ENCODE measurements at regions not wholly inside any gene's neighbourhood (a gene's known extent, or its start where the extent isn't known, plus 50 kb on each side); places are given as distances from the start of the nearest gene placed in this dataset.

DNA sequence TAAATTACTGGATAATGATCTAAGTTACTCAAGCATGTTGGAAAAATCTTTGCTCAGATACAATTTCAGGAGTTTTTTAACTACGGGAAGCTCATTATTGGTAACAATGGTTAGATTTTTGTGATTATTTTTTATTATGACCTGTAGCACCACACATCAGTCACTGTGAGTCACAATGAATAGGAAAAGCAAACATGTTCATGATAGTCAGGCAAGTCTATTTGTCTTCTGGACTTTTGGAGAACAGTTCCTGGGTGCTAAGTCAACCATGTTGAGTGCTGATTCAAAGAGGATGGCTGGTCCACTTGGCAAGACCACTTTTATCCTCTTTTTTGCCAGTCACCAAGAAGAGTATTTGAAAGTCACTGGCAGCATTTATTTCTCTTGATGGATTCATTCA is 403.2 kb downstream of the KIF4B start:
- Mint-ChIP-seq H3K36me3 (ENCODE audit: low read depth) (no peaks in the 10 kb centered on the region), H3K4me1 (no peaks in the 10 kb centered on the region), H3K27me3 (no peaks in the 10 kb centered on the region), H3K9me3 (peaks cover 5% of the 10 kb centered on the region), H3K27ac (no peak overlapping the region), H3K4me3 (no peak overlapping the region)
- DNase-seq (no peak), ATAC-seq (no peak)

DNA sequence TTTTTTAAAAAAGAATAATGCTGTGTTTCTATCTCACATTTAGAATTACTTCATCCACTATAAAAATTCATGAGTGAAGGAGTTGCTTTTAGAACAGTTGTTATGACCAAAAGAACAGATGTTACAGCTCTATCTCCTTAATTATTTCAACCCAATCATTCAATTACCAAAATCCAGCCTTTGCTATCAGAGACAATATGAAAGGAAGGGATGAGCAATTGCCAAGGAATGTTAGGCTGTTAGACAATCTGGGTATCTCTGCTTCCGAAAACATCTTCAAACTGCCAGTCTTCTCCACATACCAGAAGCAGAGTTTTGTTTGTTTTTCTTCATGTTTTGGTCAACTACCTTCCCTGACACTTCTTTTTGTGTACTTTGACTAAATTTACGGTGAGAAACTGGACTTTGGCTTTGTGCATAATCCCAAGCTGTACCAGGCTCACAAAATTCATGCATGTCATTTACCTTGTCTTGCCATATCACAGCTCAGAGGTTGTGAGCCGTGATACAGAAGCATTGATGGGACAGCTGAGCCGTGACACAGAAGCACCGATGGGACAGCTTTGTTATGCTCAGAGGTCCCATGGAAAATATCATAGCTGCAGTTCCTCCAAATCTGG is 405.5 kb downstream of the KIF4B start:
- ATAC-seq: no peak
- Mint-ChIP-seq H3K4me1 (no peaks in the 10 kb centered on the region), H3K4me3 (no peak overlapping the region), H3K36me3 (ENCODE audit: low read depth) (no peaks in the 10 kb centered on the region), H3K9me3 (no peaks in the 10 kb centered on the region), H3K27ac (no peak overlapping the region), H3K27me3 (no peaks in the 10 kb centered on the region)
- DNase-seq: no peak

DNA sequence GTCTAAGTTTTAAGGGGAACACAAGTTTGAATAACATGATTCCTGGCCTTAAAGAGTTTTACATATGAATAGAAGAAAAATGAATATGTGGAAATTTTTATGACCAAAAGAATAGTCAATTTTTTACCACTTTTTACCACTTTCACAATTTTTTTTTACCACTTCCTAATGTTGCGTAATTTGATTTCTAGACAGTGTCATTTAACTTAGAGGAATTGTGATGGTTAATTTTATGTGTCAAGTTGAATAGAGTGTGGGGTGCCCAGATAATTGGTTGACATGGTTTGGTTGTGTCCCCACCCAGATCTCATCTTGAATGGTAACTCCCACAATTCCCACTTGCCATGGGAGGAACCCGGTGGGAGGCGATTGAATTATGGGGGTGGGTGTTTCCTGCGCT is 416.6 kb downstream of the KIF4B start:
- no peak overlapping the region for H3K4me3 Mint-ChIP-seq
- no peaks in the 10 kb centered on the region for H3K4me1 Mint-ChIP-seq
- H3K36me3 Mint-ChIP-seq (ENCODE audit: low read depth): no peaks in the 10 kb centered on the region
- ATAC-seq (no peak), DNase-seq (no peak)
- no peak overlapping the region for H3K27ac Mint-ChIP-seq
- no peaks in the 10 kb centered on the region for H3K27me3 Mint-ChIP-seq
- H3K9me3 Mint-ChIP-seq: peaks cover 18% of the 10 kb centered on the region

DNA sequence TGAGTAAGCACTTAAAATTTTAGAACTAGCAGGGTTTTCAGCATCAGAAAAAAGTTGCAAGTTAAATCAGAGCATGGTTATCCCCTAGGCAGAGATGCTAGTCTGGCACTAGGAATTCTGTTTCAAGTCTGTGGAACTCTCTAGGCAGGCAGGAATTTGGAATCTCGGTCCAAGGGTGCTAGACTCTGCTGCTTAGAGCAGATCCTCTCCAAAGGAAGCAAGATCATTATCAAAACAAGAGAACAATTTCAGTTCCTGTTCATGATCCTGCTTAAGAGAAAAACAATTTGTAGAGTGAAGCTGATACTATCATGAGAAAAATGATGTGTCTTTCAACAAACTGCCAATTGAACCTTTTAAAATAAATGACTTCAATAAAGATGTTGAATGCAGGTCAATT is 420.7 kb downstream of the KIF4B start:
- H3K27me3 Mint-ChIP-seq: no peaks in the 10 kb centered on the region
- no peak overlapping the region for H3K4me3 Mint-ChIP-seq
- H3K27ac Mint-ChIP-seq: no peak overlapping the region
- no peaks in the 10 kb centered on the region for H3K4me1 Mint-ChIP-seq
- no peak for ATAC-seq
- peaks cover 13% of the 10 kb centered on the region for H3K9me3 Mint-ChIP-seq
- no peaks in the 10 kb centered on the region for H3K36me3 Mint-ChIP-seq (ENCODE audit: low read depth)
- DNase-seq: no peak

DNA sequence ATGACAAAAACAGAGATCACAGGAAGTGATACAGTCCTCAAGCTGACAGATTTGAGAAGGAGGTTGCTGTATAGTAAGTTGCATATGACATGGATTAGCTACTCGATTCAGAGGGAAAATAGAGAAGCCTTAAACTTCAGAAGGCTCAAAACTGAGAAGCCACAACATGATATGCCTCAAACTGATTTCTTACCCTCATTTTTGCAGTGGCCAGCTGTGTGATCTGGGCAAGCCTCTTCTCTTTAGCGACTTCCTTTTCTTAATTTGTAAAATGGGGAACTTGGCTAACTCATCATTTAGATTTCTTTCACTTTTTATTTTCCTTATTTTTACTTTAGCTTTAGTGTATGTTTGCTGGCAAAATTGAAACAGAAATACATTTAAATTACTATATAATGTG is 421.1 kb downstream of the KIF4B start:
- no peaks in the 10 kb centered on the region for H3K36me3 Mint-ChIP-seq (ENCODE audit: low read depth)
- no peak for DNase-seq
- peaks cover 13% of the 10 kb centered on the region for H3K9me3 Mint-ChIP-seq
- no peaks in the 10 kb centered on the region for H3K27me3 Mint-ChIP-seq
- H3K4me1 Mint-ChIP-seq: no peaks in the 10 kb centered on the region
- no peak for ATAC-seq
- H3K4me3 Mint-ChIP-seq: no peak overlapping the region
- H3K27ac Mint-ChIP-seq: no peak overlapping the region

DNA sequence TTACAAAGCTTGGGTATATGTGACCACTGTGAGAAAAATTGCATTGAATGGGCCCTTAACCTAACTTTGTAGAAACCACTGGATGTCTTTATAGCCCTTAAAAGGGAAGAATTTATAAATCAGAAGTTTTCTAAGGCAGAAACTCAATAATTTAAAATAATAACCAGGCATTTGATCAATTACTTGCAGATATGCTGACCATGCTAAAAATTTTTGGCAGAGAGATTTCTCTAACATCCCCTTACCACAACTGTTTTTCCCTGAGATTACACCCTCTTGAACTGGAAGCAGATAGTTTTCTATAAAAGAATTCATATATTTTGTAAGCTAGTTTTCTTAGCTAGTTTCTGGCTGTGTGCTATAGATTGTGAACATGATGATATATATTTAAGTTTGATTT is 428.3 kb downstream of the KIF4B start:
- no peaks in the 10 kb centered on the region for H3K4me1 Mint-ChIP-seq

DNA sequence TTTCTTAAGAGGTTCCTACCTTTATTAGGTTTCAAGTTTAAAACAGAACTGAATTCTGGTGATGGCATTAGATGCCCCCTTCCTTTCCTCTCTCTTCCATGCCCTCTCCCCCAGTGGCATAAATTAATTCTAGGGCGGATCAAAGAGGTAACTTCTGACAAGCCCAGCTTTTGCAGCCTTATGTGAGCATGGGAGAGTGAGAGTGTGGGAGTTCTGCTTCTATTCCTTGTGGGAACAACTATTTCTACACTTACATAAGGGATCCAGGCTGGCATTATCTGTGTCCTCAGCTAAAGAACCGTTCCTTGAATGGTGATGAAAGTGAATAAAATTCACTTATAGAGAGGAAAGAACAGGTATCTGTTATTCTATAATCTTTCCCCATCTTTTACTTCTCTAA is 437.6 kb downstream of the KIF4B start:
- Mint-ChIP-seq H3K4me3 (no peak overlapping the region), H3K27ac (no peak overlapping the region), H3K4me1 (no peaks in the 10 kb centered on the region), H3K36me3 (ENCODE audit: low read depth) (no peaks in the 10 kb centered on the region), H3K27me3 (no peaks in the 10 kb centered on the region), H3K9me3 (peaks cover 8% of the 10 kb centered on the region)
- ATAC-seq: no peak
- DNase-seq: no peak

More for the DNA sequence above, 428.3 kb downstream of the KIF4B start:
- Mint-ChIP-seq H3K27me3 (no peaks in the 10 kb centered on the region), H3K9me3 (peaks cover 5% of the 10 kb centered on the region), H3K4me3 (no peak overlapping the region), H3K36me3 (ENCODE audit: low read depth) (no peaks in the 10 kb centered on the region), H3K27ac (no peak overlapping the region)
- ATAC-seq (no peak), DNase-seq (no peak)

DNA sequence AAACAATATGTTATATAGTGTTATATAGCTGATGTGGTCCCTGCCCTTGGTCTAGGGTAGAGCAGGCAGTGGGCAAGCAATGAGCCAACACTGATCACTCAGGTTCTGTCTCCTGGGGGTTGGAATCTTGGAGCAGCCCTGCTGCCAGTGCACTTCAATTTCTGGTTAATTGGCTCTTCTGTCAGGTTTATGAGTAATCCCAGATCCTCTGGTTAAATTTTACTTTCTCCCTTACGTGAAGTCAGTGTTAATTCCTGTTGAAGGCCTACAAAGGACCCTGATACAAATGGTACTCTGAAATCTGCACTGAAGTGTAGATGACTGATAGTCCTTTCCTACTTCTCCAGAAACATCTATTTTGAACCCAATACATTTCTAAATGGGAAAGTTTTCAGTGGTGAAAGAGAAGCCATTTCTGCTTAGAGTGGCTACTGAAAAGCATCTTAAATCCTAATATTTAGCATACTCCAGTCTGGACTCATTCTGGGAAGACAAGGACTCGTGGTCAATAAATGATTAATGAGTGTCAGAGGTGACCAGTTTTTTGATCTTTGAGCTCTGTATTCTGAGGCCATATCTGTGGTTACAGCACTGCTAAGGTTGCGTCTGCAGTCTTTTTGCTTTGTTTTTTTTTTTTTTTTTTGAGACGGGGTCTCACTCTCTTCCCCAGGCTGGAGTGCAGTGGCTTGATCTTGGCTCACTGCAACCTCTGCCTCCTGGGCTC is 442.4 kb downstream of the KIF4B start:
- no peak overlapping the region for H3K27ac Mint-ChIP-seq
- no peaks in the 10 kb centered on the region for H3K27me3 Mint-ChIP-seq
- DNase-seq (no peak), ATAC-seq (no peak)
- no peak overlapping the region for H3K4me3 Mint-ChIP-seq
- H3K9me3 Mint-ChIP-seq: peaks cover 4% of the 10 kb centered on the region
- no peaks in the 10 kb centered on the region for H3K4me1 Mint-ChIP-seq
- H3K36me3 Mint-ChIP-seq (ENCODE audit: low read depth): no peaks in the 10 kb centered on the region

DNA sequence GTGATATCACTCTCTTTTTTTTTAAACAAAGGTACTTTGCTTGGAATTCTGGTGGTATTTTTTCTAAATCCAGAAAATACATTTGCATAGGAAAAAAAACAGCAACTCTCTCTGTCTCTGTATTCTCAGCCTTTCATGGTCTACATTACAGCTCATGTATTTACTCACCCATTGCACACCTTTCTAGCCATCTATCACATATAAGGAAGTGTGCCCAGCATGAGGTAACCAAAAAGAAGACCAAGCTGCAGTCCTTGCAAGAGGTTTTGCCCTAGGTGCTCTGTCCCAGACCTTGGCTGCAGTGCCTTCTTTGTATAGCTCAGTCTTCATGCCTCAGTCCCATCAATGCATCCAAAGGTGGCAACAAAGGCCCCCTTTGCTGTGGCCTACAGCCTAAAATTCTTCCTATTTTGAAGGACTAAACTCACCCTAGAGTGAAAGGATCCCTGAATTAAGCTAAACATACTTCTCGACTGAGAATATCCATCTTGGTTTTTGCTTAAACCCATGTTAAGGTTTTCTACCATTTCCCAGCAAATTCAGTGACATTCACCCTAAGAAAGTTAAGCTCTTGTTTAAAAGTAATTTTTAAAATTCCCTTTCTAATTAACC is 446.4 kb downstream of the KIF4B start:
- Mint-ChIP-seq H3K27ac (no peak overlapping the region), H3K9me3 (no peaks in the 10 kb centered on the region), H3K27me3 (no peaks in the 10 kb centered on the region), H3K36me3 (ENCODE audit: low read depth) (no peaks in the 10 kb centered on the region), H3K4me3 (no peak overlapping the region), H3K4me1 (no peaks in the 10 kb centered on the region)
- DNase-seq: no peak
- no peak for ATAC-seq

DNA sequence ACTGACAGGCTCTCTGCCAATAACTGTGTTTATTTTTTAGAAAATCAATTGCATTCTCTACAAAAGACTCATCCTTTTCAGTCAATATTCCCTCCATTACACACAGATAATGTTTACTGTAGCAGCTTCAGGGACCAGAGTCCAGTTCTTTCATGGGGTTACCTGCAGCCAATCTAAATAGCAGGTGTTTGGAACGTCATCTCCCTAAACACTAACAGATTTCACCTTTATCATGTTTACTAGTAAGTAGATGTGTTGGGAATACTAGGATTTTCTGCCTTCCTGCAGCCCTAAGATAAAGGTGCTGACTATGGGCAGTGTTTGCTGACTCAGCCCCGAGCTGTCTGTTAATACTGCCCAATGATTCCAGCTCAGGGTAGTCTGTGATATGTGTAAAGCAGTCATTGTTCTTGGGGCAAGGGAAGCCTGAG is 447.0 kb downstream of the KIF4B start:
- ATAC-seq (no peak), DNase-seq (no peak)
- Mint-ChIP-seq H3K27me3 (no peaks in the 10 kb centered on the region), H3K27ac (no peak overlapping the region), H3K4me3 (no peak overlapping the region), H3K36me3 (ENCODE audit: low read depth) (no peaks in the 10 kb centered on the region), H3K9me3 (no peaks in the 10 kb centered on the region), H3K4me1 (no peaks in the 10 kb centered on the region)

DNA sequence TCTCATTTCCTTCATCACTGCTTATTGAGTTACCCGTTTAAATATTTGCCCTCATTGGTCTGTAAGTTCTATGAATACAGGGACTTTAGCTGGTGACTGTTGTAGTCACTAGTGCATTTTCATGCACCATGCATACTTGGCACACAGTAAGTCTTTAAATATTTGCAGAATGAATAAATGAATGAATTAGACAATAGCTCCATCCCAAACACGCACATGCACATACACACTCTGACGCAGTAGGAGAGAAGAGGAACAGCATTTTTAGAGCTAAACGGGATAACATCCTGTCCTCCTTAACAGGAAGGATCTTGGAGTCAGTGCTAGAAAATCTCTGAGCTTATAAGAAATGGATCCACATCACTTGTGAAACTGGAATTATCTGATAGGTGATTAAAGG is 447.7 kb downstream of the KIF4B start:
- DNase-seq: no peak
- no peaks in the 10 kb centered on the region for H3K9me3 Mint-ChIP-seq
- H3K4me1 Mint-ChIP-seq: no peaks in the 10 kb centered on the region
- H3K36me3 Mint-ChIP-seq (ENCODE audit: low read depth): no peaks in the 10 kb centered on the region
- H3K4me3 Mint-ChIP-seq: no peak overlapping the region
- no peaks in the 10 kb centered on the region for H3K27me3 Mint-ChIP-seq
- H3K27ac Mint-ChIP-seq: no peak overlapping the region
- no peak for ATAC-seq

DNA sequence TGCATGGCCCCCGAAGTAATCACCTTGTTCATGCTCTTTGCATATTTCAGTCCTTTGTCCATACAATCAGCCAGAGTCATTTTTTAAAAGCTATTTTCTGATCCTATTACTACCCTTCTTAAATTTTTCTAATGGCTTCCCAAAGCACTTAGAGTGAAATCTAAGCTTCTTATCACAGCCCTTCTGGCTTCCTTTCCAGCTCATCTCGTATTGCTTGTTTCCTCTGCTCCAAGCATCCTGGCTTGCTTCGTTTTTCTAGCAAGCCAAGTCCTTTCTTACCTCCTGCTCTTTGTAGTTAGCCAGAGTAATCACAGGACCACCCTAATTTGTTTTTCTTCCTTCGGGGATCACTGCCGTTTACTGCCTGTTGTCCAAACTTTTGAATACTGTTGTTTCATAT is 453.3 kb downstream of the KIF4B start:
- ATAC-seq: no peak
- no peak overlapping the region for H3K4me3 Mint-ChIP-seq
- no peaks in the 10 kb centered on the region for H3K27me3 Mint-ChIP-seq
- H3K9me3 Mint-ChIP-seq: no peaks in the 10 kb centered on the region
- no peak for DNase-seq
- H3K4me1 Mint-ChIP-seq: no peaks in the 10 kb centered on the region
- no peaks in the 10 kb centered on the region for H3K36me3 Mint-ChIP-seq (ENCODE audit: low read depth)
- no peak overlapping the region for H3K27ac Mint-ChIP-seq

DNA sequence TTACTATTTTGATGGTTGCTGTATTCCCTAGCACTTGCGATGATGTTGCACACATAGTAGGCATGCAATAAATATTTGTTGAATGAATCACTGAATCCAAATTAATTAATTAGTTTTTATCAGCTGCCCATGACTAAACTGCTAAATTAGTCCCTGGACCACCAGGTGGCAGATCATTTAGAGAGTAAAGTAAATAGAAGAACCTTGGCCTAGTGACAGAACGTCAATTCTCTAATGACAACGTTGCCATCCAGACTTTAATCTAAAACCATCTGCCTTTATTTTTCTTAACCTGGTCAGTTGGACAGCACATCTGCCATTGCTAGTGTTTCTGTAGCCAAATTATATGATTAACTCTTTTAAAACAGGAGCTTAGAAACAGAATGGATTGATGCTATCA is 457.5 kb downstream of the KIF4B start:
- no peak overlapping the region for H3K4me3 Mint-ChIP-seq
- DNase-seq (no peak), ATAC-seq (no peak)
- H3K9me3 Mint-ChIP-seq: no peaks in the 10 kb centered on the region
- H3K4me1 Mint-ChIP-seq: no peaks in the 10 kb centered on the region
- H3K36me3 Mint-ChIP-seq (ENCODE audit: low read depth): no peaks in the 10 kb centered on the region
- H3K27ac Mint-ChIP-seq: no peak overlapping the region
- H3K27me3 Mint-ChIP-seq: no peaks in the 10 kb centered on the region

DNA sequence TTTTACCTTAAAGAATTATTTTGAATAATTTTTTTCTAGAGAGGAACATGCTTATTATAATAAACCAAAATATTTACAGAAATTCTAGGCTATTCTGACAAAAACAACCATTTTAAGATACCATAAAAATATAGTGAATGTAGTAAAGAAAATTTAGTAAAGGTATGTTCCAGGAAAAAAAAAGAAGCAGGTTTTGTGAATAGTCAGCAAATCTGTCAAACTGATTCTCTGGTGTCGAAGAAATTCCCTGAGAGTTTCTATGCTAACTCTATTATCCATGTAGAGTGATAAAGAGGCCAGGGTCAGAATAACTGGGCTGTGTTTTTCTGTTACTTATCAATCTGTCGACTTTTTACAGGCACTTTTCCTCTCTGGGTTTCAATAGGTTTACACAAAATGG is 459.2 kb downstream of the KIF4B start:
- no peaks in the 10 kb centered on the region for H3K36me3 Mint-ChIP-seq (ENCODE audit: low read depth)
- no peak for ATAC-seq
- H3K9me3 Mint-ChIP-seq: no peaks in the 10 kb centered on the region

DNA sequence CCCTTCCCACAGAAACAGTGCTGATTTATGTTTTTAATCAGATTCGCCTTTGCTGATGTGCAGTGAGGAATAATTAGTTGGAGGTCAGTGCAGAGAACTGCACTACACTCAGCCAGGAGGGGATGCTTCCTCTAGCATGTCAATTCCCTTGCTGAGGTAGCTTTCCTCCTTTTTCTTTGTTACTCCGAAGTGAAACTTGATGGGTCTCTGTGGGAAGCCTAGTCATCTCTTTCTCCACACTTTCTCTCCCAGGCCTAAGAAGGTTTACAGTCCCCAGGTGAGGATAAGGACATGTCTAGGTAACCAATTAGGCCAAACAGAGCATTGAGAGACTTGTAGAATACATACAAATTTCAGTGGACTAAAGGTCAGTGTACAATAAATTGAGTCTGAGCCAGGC is 461.8 kb downstream of the KIF4B start:
- Mint-ChIP-seq H3K4me3 (no peak overlapping the region), H3K36me3 (ENCODE audit: low read depth) (no peaks in the 10 kb centered on the region), H3K27ac (no peak overlapping the region), H3K9me3 (no peaks in the 10 kb centered on the region), H3K4me1 (no peaks in the 10 kb centered on the region), H3K27me3 (no peaks in the 10 kb centered on the region)
- DNase-seq (no peak), ATAC-seq (no peak)

More for the DNA sequence above, 459.2 kb downstream of the KIF4B start:
- DNase-seq: no peak
- no peak overlapping the region for H3K27ac Mint-ChIP-seq
- no peaks in the 10 kb centered on the region for H3K27me3 Mint-ChIP-seq
- no peak overlapping the region for H3K4me3 Mint-ChIP-seq
- H3K4me1 Mint-ChIP-seq: no peaks in the 10 kb centered on the region
